DMS79 (cell line): ENCODE measurements at regions not wholly inside any gene's neighbourhood (a gene's known extent, or its start where the extent isn't known, plus 50 kb on each side); places are given as distances from the start of the nearest gene placed in this dataset.
"Not testable (repeated sequence)": the region's sequence is repeated elsewhere in the genome, so short reads cannot be mapped to it uniquely, and the experiment has no call there.

Experiments
- DNase-seq: peaks from one replicate; lab custom pipeline; 2025; lab: John Stamatoyannopoulos, UW

DNA sequence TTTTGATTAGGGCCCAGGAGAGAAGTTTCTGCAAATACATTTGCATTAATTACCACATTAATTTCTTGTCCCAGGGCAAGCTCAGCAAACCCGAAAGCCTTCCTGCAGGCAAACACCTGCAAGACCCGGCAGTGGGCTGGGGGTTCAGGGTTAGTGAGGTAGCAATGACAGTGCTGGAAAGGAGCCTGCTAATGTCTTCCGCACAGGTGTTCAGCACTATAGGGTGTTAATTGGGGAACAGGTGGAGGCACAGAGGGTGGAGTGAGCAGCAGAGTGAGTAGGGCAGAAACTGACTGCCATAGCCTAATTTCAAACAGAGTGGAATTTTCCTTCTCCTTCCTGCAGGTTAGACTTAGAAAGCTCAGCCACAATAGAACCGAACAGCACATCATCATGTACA lies 50.9 kb upstream of the UBASH3B start:
- DNase-seq = no peak

DNA sequence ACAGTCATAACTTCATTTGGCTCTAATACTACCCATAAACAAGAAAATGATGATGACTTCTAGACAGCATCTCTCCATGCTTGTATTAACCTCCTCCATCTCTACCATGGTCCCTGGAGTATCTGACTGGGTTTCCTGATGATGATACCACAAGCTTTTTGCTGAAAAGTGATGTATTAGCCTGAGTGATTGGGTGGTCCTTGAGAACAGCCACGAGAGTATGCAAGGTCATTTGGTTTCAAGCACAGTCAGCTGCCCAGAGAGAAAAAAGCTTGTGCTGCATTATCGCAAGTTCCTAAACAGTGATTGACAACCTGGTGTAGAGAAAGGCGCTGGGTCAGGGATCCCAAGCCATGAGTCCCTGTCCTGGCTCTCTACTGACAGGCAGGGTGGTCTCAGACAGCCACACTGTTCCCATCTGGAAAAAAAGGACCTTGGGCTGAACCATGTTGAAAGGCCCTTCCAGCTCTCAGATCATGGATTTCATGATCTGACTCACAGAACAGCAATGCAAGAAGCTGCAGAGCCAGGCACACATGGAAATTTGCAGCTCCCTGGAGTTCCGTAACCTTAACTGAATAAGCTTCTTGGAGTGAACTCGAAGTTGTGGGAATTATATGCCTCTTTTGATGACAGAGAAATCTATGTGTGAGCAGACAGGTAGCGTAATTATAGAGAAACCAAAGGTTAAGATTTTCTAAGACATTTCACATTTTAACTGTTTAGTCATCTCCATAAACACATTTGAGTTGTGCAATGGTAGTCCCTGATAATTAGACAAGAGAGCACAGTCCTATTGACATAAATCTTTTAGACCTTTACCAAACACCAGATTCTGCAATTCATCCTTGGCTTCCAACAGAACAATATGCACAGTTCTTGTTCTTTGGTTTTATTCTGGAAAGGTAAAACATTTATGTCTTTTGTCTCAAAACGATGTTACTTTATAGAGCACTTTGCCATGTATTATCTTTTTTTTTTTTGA lies 54.1 kb upstream of the UBASH3B start:
- no peak for DNase-seq

DNA sequence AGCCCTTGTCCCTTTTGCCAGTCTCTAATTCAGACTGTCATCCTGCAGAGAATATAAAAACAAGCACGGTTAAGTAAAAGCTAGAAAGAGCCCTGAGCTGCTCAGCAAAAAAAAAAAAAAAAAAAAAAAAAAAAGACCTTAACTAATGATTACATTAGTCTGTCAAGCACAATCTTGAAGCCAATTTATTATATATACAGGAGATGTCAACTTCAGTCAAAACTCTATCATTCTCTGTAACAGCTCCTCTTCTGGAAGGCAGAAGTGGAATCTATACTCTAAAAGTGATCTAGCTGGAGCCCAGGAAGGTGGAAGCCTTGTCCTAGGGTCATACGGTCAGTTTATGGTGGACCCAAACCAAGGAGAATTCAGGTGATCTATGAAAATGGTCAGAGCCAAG lies 55.2 kb upstream of the UBASH3B start:
- no peak for DNase-seq

DNA sequence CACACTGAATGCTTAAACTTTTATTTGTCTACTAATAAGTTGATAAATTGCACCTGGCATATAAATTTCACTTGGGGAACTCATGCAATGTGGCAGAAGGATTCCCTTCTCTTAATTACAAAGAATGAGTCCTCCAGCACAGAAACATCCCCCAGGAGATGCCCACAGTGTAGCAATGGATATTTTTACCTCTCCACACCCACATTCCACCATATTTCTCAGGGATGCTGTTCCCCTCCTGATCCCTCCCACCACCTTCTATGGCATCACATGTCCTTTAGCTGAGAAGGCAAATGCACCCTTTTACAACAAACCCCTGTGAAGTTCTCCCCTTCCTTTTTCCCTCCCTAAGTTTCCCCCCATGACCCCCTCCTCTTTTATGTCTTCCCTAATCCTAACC lies 56.1 kb upstream of the UBASH3B start:
- DNase-seq = no peak

DNA sequence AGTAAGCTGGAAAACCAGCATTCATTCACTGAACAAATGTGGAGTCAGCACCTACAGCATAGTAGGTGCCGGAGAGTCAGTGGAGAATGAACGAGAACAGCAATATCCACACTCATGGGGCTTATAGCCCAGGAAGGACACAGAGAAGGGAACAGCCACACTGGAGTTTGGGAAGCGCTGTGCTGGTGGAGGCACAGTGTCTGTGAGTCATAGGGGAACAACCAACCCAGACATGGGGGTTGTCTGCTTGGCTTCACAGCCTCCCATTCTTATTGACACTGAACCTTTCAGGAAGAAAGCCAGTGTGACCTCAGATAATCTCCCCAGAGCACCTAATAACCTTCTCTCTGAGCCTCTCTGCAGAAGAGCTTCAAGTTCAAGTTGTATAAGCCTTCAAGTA lies 56.6 kb upstream of the UBASH3B start:
- no peak for DNase-seq

DNA sequence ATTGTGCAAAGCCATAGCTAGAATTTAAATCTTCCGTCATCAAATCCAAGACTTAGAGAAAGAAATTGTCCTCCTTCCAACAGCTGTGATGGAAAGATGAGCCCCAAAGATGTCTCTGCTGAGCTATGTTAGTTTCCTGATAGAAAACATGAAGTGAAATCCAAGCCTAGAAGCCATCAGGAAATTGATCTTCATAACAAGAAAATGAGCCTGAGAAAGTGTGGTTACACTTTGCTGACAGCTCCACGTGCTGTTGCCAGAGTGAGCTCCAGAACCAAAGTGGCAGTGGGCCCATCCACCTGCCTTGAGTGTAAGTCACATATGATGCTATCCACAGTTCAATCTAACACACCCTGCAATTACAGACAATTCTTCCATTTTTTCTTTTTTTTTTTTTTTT lies 58.0 kb upstream of the UBASH3B start:
- no peak for DNase-seq

DNA sequence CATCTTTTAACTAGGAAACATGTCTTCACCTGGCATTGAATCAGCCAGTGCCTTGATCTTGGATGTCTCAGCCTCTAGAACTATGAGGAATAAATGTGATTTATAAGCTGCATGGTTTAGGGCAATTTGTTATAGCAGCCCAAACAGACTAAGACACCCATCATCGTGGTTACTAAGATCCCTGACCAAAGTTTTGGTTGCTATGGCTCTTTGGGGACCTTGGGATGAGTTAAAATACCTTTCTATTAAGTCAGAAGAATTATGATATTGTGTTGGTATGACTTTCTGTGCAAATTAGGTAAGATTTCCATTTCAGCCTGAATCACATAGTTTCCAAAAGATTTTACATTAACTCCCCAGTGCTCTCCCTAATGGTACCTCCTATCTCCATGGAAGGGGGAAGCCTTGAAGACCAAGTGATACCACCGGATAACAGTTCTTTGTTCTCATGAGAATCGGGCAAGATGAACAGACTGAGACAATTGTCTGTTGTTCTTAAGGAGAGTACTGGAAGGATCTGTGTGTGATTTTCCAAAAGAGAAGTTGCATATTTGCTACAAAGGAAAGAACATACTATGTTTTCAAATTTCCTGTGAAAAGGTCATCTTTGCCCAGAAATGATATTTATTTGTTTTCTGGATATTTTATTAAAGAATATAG lies 60.4 kb upstream of the UBASH3B start:
- DNase-seq = no peak

DNA sequence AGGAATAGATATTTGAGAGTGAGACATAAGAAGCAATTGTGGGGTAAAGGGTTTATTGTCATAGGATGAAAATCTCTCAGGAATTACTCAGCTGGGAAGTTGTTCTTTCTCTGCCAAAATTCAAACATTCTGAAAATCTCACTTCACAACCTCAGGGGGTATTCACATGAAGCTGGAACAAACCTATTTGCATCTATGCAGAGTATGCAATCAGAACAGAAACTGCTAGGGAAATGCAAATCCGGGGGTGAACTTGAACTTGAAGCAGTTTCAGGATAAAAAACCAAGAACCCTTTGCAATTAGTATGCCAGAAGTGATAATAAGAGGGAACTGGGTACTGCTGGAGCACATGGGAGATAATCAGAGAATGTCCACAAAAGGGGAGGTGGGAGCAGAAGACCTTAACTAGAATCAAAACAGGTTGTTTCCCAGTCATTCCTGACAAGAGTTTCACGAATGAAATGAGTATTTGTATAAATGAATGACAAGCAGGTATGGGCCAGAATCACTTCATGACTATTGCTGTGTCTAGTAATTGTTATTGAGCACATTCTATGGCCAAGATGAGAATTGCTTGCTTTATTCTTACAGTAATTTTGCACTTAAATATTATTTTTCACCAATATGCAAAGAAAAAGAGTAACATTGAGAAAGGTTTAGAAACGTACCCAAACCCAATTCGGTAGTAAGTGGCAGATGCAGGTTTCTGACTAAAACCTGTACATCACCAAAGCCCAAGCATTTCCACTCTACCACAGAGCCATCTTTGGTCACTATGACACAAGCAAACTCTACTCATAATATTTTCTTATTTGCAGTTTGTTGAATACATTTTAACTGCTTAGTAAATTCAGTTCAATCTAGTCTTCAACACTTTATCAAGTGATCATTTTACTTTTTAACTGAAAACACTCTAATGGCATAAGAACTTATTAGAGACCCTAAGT lies 61.8 kb upstream of the UBASH3B start:
- no peak for DNase-seq

DNA sequence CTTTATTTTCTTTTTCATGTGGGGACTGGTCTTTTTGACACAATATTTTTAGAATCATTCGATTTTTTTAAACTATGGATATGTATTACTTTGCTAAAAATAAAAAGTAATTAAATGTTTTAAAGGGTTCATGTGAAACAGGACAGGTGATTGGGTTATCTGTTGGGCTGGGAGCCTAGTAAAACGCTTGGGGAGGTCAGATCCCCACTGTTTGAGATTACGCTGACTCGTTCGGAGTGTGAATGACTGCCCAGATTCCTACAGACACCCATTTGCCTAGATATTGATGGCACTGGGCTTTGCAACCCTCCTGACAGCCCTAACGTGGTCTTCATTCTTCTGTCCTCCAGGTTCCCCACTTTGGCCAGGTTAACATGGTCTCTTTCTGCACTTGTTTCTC lies 62.9 kb upstream of the UBASH3B start:
- DNase-seq = no peak

DNA sequence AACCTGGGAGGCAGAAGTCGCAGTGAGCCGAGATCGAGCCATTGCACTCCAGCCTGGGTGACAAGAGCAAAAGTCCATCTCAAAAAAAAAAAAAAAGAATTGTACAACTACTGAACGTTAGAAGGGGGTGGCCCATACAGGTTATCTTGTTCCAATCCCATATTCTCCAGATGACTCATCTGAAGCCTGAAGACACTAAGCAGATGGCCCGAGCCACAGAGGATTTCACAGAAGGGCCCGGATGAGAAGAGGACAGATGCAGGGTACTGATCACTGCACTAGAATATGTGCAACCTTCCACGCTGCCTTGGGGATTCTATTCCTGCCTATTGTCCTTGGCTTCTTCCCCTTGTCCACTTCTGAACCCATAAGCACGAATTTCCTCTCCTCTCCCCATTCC lies 70.9 kb upstream of the UBASH3B start:
- DNase-seq = no peak

DNA sequence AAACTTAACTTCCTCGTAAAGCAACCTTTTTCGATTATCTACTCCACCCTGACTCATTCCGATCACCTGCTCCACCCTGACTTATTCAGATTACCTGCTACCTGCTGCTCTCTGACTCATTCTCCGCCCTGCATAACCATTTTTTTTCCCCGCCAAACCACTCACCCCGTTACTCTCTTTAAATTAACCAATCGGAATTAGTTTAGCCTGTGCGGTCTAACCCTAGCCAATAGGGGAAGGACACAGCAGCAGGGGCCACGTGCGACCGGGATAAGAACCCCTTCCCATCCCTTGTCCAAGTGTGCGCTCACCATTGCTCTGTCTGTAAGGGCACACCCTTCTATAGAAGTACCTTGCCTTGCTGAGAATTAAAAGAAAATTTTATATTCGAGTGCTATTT lies 75.5 kb upstream of the UBASH3B start:
- DNase-seq = not testable (repeated sequence)

DNA sequence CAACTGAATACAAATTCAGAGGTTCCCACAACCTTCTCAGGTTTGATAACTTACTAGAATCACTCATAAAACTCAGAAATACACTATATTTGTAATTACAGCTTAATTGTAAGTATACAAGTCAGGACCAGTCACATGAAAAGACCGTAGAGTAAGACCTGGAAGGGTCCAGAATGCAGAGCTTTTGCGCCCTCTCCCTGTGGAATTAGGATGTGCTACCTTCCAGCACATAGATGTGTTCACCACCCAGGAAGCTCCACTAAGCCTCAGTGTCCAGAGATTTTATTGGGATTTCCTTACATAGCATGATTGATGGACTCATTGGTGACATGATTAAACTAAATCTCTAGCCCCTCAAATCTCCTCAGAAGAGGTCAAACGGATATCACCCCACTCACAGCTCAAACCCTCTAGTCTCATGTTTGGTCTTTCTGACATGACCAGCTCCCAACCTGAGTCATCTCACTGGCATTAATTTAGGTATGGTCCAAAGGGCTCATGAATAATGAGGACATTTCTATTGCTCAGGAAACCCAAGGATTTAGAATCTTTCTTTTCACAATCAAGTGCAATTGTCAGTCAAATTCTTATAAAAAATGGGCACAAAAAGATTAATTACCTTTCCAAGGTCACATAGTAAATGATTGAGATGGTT lies 77.2 kb upstream of the UBASH3B start:
- DNase-seq = no peak

DNA sequence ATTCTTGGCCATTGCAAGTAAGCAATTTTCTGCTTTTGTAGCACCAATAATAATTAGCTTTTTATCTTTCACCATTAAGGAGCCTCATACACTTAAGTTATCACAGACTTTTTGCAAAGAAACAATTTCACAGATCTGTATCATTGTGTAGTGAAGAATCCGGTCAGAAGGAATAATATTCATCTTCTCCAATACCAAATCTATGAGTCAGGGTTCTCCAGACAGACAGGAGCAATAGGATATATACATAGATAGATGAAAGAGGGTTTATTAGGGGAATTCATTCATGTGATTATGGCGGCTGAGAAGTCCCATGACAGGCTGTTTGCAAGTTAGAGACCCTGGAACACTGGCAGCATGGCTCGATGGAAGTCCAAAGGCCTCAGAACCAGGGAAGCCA lies 82.9 kb upstream of the UBASH3B start:
- DNase-seq = no peak

DNA sequence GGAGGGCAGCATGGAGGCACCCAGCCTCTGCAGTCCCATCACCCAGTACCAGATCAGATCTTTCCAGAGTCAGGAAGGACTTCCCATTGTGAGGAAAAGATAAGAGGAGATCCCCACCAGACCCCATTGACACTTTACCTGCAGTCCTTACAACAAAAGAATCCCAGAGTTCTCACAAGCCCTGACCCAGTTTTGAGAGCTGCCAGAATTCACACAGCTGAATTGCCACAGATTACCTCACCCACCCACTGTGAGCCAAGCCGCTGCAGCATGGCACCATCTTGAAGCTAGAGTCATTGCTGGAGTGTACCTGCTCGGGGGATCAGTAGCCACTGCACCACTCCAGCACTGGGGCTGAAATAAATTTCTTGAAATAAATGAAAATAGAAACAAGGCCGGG lies 91.8 kb upstream of the UBASH3B start:
- no peak for DNase-seq

DNA sequence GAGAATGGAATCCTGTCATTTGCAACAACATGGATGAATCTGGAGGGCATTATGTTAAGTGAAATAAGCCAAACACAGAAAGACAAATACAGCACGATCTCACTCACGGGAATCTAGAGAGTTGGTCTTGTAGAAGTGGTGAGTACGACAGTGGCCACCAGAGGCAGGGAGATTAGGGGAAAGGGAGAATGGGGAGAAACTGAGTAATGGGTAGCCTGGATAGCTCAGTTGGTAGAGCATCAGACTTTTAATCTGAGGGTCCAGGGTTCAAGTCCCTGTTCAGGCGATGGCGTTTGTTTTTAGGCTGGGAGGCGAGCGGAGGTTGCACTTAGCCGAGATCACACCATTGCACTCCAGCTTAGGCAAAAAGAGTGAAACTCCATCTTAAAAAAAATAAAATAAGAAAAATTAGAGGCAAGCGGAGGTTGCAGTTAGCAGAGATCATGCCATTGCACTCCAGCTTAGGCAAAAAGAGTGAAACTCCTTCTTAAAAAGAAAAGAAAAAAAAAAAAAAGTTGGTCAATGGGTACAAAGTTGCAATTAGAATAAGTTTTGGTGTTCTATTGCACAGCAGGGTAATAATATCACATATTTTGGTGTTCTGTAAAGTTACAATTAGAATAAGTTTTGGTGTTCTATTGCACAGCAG lies 95.7 kb upstream of the UBASH3B start:
- DNase-seq = no peak

DNA sequence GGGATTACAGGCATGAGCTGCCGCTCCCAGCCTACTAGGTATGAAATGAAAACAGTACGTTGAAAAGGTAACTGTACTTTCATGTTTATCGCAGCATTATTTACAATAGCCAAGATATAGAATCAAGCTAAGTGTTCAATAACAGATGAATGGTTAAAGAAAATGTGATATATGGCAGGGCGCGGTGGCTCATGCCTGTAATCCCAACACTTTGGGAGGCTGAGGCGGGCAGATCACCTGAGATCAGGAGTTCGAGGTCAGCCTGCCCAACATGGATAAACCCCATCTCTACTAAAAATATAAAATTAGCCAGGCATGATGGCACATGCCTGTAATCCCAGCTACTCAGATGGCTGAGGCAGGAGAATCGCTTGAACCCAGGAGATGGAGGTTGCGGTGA lies 96.3 kb upstream of the UBASH3B start:
- DNase-seq = not testable (repeated sequence)

DNA sequence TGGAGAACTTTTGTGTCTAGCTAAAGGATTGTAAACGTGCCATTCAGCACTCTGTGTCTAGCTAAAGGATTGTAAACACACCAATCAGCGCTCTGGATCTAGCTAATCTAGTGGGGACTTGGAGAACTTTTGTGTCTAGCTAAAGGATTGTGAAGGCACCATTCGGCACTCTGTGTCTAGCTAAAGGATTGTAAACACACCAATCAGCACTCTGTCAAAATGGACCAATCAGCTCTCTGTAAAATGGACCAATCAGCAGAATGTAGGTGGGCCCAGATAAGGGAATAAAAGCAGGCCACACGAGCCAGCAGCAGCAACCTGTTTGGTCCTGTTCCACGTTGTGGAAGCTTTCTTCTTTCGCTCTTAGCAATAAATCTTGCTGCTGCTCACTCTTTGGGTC lies 98.4 kb upstream of the UBASH3B start:
- DNase-seq = not testable (repeated sequence)

DNA sequence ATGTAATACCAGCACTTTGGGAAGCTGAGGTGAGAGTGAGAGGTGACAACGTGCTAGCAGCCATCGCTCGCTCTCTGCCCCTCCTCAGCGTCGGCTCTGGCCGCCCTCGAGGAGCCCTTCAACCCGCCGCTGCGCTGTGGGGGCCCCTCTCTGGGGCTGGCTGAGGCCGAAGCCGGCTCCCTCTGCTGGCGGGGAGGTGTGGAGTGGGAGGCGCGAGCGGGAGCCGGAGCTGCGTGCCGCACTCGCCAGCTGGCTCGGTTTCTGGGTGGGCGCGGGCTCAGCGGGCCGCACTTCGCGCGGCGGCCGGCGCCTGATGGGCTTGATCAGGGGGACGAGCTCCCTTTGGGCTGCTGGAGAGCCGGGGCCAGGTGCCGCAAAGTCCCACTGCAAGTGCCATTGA lies 98.9 kb upstream of the UBASH3B start:
- DNase-seq = peak; percentile 48

DNA sequence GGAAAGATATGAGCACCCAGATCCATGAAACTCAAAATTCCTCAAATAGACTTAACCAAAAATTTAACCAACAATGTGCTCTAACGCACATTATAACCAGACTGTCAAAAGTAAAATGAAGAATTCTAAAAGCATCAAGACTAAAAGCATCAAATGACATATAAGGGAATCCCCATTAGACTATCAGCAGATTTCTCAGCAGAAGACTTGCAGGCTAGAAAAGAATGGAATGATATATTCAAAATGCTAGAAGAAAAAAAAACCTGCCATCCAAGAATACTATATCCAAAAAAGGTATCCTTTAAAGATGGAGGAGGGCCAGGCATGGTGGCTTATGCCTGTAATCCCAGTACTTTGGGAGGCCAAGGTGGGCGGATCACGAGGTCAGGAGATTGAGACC lies 117.5 kb upstream of the UBASH3B start:
- no peak for DNase-seq

DNA sequence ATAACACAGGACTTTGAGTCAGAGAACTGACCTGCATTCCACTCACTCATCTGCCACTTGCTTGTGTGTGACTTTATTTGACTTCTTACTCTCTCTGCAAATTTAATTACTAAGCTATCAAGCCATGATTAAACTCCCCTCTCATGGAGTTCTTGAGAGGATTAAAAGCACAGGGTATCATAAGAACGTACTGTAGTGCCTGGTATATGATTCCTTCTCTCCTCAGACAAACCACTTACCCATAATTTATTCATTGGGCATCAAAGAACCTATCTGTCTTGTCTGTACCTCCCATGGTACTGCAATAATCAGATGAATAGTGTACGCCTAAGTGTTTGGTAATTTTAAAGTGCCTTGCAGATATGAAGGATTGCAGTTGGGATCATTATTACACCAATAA lies 130.6 kb upstream of the UBASH3B start:
- DNase-seq = no peak
